Tongue (tissue), 1 donor: ENCODE measurements at regions not wholly inside any gene's neighbourhood (a gene's known extent, or its start where the extent isn't known, plus 50 kb on each side); places are given as distances from the start of the nearest gene placed in this dataset.

ENCODE experiments used
- DNase-seq: peaks from one replicate; pipeline ENCODE4 v3.0.0-alpha.2; 2015

DNA sequence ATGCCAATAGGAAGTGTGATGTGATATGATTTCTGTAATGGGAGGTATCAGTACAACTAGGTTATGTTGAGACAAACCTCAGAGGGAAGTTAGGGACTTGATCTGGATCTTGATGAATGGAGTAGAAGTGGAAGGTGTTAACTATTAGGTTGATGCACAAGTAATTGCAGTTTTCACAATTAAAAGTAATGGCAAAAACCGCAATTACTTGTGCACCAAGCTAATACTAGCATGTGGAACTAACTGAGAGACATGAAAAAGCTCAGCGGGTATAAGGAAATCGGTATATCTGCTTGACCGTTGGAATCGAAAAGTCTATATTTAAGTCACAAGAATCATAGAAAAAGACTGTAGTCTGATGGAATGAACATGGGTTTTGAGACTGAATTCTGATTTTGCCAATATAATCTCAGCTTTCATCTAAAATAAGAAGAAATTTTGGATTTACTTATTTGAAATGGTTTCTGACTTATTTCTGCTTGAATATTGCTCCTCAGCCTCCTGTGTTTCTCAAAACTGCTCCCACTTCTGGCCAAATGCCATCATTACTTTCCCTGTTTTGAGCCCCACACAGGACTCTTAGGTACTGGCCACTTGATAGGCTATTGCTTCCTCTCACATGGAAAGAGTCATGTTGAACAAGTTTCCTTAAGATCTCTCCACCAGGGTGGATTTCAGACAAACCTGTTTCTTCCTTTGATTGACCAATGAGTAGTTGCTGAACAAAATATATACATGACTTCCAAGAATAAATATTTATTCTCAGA, 271.5 kb upstream of the COL8A1 start:
- DNase-seq: no peak

DNA sequence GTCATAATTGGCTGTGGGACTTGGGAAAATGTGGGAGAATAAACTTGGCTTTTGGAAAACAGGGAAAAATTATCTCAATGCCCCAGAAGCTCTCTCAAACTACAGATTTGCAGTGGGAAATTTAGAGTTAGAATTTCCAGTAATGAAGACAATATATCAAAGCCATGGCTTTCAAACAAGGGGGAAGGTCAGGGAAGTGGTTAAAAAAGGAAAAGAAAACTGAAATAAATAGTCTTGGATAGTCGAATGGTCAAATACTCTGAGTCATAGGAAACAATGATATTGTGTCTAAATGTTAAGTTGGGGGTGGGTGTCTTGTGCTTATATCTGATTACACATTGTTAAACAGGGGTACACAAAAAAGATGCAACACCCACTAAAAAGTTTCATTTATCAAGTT, 272.4 kb upstream of the COL8A1 start:
- DNase-seq: no peak

DNA sequence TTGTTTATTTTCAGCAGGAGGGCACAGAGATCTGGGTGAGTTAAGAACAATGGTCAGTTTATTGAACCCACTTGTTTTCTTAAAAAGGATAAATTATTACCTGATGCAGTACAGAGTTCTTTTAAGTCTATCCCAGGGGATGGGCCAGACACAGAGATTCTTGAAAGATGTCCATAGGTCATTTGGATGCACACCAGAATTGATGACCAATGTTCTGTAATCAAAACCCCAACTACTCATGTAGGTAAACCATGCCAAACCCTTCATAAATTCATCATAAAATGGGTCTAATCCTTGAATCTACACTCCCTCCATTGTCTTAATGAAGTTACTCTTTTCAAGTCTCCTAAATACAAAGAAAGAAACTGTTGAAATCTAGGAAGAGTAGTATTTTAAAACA, 273.0 kb upstream of the COL8A1 start:
- no peak for DNase-seq

DNA sequence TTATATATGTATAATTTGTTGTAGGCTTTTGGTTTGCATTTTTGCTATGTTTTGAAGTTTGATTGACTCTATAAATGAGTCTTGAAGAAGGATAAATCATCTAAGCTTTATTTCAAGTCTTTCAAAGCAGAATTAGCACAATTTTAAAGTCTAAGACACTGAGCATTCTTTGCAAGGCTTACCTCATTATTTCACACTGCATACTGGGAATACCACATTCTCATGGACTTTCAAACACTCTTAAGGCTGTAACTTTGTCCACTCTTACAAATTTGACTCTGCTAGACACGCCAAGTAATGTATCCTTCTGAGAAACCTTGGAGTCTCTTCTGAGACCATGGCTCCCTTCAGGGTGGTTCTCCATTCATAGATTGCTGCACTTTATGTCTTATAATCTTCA, 281.3 kb upstream of the COL8A1 start:
- no peak for DNase-seq

DNA sequence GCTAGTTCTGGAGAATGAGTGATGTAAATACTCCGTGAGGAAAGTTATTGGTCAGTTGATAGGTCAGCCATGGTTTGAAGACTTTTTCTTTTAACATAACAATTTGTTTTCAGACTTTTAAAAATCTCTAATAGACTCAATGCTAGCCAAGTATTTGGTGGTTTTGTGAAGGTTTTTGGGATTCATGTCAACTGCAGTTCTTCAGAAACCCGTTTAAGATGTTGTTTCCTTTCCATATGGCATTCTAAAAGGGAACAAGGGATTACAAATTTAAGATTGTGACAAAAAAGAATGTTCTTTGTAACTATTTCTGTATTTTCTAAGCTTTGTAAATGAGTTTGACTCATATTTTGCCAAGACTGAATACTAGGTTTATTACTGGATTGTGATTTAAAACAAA, 281.7 kb upstream of the COL8A1 start:
- no peak for DNase-seq

DNA sequence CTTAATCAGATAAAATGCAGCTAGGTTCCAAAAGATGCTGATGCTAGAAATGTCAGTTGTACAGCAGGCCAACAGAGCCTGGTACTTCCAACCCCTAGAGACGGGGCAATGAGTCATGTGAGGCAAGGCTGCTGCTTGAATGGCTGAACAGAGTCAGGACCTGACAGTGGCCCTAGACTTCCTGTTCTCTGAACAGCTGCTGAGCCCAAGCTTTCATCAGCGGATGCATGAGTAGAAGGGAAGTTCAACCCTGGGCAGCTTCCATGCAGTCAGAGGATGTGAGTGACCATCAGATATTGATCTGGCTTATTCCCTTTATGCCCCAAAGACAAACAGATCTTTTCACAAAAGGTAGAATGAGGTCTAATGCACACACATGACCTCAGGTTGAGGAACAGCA, 282.9 kb upstream of the COL8A1 start:
- no peak for DNase-seq

DNA sequence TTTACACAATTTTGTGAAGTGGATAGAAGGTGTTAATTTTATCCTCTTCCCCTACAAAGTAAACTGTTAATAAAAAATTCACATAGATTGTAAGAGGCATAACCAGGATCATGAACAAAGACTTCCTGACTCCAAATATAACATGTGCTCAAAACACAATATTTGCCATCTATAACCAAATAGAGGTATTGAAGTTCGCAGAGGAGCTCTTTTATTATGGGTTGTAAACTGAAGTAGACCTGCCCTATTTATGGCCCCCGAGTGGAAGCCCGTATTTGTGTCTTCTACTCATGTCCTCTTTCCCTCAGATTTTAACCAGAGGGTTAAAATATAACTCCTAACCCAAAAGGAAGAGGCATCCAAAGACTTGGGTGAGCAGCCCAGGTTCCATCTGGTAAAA, 285.6 kb upstream of the COL8A1 start:
- no peak for DNase-seq

DNA sequence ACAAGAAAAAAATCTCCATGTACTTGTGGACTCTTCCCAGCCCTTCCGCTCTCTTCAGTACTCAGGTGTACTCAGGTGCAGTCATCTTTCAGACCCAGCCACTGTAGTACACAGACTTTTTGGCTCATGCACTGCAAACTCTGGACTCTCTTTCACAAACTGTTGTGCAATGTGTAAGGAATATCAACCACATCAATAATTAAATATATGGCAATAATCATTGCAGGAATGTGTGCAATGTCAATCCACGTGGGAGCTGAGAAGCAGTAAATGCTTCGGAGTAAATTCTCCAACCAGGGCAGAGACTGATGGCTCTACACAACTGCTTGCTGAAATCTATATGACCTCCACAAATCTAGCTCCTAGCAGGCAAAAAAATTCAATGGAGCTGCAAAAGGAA, 287.3 kb upstream of the COL8A1 start:
- DNase-seq: no peak

DNA sequence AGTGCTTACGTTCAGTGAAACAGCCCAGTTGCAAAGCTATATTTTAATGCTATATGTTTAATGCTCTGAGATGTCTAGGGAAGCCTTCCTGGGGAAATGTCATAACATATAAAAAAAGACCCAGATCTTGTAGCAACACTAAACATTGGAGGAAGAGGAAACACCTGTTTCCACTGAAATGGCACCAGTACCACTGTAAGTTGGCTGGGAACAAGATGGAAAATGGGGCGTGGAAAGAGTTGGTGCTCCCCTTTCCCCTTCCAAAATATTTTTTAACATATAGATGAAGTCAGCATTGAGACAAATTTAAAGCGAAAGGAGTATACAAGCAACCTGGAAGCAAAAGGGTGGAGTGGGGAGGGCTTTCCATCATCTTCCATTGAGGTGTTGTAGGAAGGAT, 289.9 kb upstream of the COL8A1 start:
- DNase-seq: no peak

DNA sequence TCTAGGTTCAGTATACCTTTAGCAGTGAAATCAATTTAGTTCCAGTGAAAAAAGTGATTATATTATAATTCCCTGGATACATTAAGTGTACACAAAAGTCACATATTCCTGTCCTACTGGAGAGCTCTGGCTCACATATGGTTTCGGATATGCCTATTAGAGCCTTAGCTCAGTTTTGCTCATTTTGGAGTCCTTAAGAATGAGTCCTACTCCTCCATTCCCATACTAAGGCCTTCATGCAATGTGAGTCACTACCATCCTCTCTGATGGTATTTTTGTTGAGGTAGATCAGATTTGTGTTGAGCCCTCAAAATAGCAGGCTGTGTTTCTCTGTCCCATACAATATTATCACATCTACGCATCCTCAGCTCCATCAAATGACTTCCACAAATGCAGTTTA, 294.2 kb upstream of the COL8A1 start:
- no peak for DNase-seq

DNA sequence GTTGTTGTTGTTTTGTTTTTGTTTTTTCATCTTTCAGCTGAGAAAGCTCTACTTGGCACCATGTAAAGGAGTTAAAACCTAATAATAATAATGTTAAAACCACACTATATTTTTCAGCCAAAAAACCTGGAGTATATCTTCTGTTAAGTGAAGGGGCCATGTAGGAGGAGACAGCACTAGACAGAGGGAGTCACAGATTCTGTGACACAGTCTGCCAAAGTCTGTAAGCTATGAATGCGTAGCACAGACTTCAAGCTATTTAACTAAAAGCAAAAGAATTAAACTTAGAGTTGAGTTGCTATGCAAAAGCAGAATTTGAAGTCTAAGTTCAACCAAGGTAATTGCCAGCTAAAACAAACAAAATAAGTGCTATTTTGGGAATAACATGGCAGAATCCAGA, 296.0 kb upstream of the COL8A1 start:
- no peak for DNase-seq

DNA sequence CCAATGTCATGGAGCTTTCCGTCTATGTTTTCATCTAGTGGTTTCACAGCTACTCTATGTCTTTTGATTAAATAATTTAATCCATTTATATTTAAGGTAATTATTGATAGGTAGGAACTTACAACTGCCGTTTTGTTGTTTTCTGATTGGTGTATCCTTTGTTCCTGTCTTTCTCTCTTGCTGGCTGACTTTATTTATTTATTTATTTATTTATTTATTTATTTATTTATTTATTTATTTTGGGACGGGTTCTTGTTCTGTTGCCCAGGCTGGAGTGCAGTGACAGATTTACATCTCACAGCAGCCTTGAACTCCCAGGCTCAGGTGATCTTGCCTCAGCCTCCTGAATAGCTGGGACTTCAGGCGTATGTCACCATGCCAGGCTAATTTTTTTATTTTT, 299.2 kb upstream of the COL8A1 start:
- no peak for DNase-seq

DNA sequence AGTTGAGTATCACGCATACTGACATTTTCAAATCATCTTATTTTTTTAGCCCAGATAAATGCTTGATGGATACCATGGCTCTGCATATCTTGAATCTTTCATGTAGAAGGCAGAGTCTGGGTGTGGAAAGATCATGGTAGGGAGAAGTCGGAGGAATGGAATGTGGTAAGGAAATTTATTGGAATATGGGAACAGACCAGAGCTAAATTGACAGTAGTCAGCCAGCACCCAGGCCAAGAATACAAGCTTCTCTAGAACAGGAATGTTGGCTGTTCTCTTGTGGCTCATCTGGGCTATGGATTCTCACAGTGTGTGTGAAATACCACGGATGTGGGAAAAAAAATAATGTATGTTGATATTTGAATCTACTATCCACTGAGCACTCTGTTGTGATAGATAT, 305.7 kb upstream of the COL8A1 start:
- no peak for DNase-seq

DNA sequence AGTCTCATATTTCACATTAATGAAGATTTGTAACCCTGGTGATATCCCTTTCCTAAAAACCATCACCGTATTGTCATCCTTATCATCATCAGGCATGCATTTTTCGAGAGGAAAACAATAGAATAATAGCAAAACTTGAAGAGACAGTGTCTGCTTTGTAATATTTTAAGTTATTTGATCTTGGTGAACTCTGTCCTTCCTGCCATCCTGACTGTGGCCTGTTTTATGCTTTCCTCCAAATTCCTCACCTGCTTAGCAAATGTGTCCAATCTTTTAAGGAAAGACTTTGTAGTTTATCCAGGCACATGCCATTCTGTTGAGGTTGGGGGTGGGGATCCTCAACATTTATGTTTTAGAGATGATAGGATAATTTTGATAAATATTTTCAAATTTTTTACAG, 306.1 kb upstream of the COL8A1 start:
- DNase-seq: no peak

DNA sequence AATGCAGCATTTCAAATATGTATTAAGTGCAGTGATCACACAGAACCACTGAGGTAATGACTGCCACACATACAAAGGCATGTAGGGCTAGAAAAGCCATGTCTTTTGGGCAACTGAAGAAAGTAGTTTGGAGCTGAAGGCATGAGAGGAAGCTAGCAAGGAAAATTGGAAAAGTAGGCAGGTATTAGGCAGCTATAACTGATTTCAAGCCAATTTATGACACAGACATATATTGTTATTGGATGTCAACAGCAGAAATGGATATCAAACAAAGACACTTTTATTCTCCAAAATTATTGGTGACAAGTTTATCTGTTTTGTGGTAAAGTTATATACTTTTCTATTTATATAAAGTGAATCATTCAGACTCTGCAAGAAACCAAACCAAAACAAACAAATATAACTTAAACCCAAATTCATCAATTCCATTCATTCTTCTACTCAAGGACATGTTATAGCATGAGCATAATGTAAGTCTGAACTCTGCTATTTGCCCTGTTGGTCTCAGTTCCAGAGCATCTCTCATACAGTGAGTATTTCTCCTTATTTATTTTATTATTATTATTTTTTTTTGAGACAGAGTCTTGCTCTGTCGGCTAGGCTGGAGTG, 307.4 kb upstream of the COL8A1 start:
- DNase-seq: no peak

DNA sequence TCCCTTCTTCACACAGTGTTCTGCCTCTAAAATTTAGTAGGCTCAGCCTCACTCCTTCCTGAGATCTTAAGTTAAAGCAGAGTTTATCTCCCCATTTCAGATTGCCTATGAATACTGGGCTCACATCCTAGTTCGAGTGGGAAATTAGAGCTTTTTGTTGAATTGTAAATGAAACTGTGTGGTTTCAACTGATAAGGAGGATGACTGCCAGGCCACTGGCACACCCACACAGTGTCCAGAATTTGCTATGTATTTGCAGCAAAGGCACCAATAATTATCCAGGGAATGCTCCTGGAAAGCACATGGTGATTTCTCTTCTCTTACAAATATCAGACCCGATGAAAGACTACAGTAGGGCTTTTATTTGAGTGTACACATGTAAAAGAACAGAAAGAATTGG, 308.1 kb upstream of the COL8A1 start:
- no peak for DNase-seq

DNA sequence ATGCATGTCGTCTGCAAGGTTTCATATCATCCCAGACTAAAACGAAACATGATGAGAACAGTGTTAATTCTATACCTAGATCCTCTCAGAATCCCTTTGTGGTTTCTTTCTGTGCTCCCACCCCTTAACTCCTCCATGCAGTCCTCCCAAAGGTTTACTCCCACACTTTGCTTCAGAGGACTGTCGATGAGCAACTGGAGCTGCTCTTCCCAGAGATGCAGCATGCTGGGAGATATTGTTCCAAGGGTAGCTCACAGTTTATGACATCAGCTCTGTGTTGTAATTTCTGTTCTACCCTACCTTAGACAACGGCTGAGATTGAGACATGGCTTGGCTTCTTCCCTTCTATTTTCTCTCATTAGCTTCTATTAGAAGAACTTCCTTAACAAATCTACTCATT, 313.0 kb upstream of the COL8A1 start:
- DNase-seq: no peak

DNA sequence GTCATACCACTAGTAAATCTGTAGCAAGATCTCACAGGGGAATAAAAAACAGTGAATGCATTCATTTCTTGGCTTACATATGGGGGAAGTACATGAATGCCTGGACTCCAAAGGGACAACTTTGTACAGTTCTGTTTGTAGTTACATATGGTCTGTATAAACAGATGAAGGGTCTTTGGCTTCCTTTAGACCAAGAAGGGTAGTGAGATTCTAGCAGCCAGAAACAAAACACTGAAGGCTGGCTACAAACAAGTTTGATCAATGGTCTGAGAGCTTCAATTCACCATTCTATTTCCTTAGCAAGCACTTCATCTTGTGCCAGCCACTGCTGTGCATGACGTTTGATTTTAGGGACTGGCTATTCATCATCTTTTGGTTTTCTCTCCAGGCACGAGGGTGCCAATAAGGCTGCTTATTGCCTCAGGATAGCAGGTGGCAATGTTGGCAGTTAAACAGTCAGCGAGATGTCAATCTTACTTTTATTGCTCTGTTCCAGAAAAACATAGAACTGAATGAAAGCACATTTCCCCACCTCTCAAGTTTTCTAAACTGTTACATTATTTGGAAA, 313.7 kb upstream of the COL8A1 start:
- peak; percentile 48 for DNase-seq

DNA sequence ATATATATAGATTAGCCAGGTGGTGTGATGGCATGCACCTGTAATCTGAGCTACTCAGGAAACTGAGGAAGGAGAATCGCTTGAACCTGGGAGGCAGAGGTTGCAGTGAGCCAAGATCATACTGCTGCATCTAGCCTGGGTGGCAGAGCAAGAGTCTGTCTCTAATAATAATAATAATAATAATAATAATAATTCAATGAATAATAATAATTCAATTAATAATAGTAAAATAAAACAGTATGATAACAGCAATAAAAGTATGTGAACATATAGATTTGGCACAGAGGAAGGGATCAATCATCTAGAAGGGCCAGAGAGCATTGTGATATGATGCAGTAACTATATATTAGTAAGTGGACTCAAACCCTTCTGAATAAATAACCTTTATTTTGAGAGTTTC, 314.5 kb upstream of the COL8A1 start:
- no peak for DNase-seq

DNA sequence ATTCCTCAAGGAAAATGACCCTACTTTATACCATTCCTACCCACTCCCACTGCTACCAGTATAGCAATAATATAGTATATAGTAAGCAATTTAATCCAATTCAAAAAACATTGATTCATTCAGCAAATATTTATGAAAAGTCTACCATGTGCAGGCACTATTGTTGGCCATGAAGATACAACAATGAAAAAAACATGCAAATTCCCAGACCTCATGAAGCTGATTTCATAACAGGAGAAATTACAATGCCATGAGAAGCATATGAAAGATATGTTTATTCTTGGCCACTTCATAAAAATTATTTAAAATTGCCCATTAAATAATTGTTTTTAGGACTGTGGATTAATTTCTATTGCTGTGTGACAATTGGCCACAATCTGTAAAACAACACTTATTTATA, 315.8 kb upstream of the COL8A1 start:
- DNase-seq: no peak

DNA sequence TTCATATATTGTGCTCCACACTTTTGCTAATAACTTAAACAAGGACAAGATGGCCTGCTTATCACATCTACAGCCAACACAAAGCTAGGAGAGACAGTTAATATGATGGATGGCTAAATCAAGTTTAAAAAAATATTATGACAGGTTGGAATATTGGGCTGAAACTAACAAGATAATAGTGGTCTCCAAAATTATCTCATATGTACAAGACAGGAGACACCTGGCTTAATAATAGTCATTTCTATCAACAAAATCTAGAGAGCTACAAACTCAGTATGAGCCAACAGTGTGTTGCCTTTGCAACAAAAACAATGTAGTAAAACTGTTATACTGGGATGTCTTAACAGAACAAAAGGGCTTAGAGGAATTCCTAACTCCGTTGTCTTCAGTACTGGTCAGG, 317.1 kb upstream of the COL8A1 start:
- DNase-seq: no peak

DNA sequence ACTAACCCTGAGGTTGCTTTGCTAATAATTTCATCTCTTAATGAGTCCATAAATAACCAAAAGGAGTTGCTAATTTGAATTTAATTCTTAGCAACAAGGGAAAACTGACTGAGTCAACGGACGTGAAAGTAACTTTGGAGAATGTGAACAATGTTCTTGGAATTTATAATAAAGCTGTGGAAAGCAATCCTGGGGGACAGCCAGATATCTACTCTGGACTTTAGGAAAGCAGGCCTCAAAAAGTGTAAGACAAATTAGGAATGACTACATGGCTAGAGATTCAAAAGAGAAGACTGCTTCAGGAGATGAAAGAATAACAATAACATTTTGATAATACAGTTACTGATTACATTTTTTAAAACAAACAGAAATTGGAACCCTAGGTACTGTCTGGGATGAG, 318.4 kb upstream of the COL8A1 start:
- no peak for DNase-seq

DNA sequence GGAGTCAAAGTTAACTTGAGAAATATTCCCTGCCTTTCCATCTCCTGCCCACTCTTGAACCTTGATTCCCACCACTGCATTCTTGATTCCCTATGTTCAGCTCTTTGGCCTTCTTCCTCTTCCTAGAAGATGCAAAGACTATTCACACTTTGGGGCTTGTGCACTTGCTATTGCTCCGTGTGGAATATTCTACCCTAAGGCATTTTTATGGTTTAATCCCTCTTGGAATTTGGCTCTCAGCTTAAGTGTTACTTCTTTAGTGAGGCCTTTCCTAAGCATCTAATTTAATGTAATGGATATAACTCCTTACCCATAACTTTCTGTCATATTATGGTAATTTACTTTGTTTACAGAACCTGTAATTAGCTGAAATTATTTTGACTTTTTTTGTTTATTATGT, 318.9 kb upstream of the COL8A1 start:
- no peak for DNase-seq

DNA sequence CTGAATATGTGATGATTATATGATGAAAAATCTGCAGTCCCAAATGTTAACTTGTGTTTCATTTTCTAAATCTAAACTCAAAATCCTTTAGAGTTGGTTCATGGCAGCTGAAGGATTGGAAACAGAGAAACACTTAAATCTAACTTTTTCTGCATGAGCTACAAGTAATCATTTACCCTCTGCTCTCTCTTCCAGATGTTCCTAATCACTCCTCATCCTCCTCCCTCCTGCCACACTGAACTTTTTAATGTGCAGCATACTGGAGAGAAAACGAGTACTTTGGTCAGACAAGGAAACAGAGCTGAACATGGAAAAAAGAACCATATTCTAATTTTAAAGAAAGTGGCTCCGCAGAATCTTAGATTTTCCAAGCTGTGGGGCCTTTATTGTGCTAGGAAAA, 321.2 kb upstream of the COL8A1 start:
- peak; percentile 45 for DNase-seq
